ENCODE measurements at regions not wholly inside any gene's neighbourhood (a gene's known extent, or its start where the extent isn't known, plus 50 kb on each side); places are given as distances from the start of the nearest gene placed in this dataset.
"Not testable (repeated sequence)": the region's sequence is repeated elsewhere in the genome, so short reads cannot be mapped to it uniquely, and the experiment has no call there.

GRCh38 chr5:123717139-123717538 is 205.2 kb downstream of the CSNK1G3 start:
- no peak for DNase-seq (ENCODE audit: low spot score)

- no peak for DNase-seq (ENCODE audit: low spot score)
These were observed 198.1 kb downstream of the CSNK1G3 start for GRCh38 chr5:123710031-123710430.

GRCh38 chr5:123709422-123709821 is 197.4 kb downstream of the CSNK1G3 start:
- DNase-seq (ENCODE audit: low spot score), result no peak

- no peak for DNase-seq (ENCODE audit: low spot score)
These were observed 196.3 kb downstream of the CSNK1G3 start for GRCh38 chr5:123708074-123708806.

- DNase-seq (ENCODE audit: low spot score), result no peak
These were observed 194.6 kb downstream of the CSNK1G3 start for GRCh38 chr5:123706531-123706930.

GRCh38 chr5:123705741-123706140 is 193.8 kb downstream of the CSNK1G3 start:
- no peak for DNase-seq (ENCODE audit: low spot score)

GRCh38 chr5:123701511-123702200 is 189.7 kb downstream of the CSNK1G3 start:
- no peak for DNase-seq (ENCODE audit: low spot score)

GRCh38 chr5:123700624-123701287 is 188.8 kb downstream of the CSNK1G3 start:
- DNase-seq (ENCODE audit: low spot score), result no peak

- no peak for DNase-seq (ENCODE audit: low spot score)
These were observed 187.6 kb downstream of the CSNK1G3 start for GRCh38 chr5:123699571-123699970.

- not testable (repeated sequence) for DNase-seq (ENCODE audit: low spot score)
These were observed 187.0 kb downstream of the CSNK1G3 start for GRCh38 chr5:123698937-123699336.

- peak; percentile 99 for DNase-seq (ENCODE audit: low spot score)
These were observed 185.0 kb downstream of the CSNK1G3 start for GRCh38 chr5:123696921-123697341.

- DNase-seq (ENCODE audit: low spot score), result no peak
These were observed 178.8 kb downstream of the CSNK1G3 start for GRCh38 chr5:123690821-123691220.

GRCh38 chr5:123681061-123681460 is 169.1 kb downstream of the CSNK1G3 start:
- DNase-seq (ENCODE audit: low spot score), result no peak

- peak; percentile 13 for DNase-seq (ENCODE audit: low spot score)
These were observed 161.1 kb downstream of the CSNK1G3 start for GRCh38 chr5:123673107-123673506.

- peak; percentile 4 for DNase-seq (ENCODE audit: low spot score)
These were observed 159.9 kb downstream of the CSNK1G3 start for GRCh38 chr5:123671711-123672456.

GRCh38 chr5:123671042-123671441 is 159.1 kb downstream of the CSNK1G3 start:
- peak; percentile 66 for DNase-seq (ENCODE audit: low spot score)

All from cerebellar cortex (tissue), 1 donor.